SK-N-SH (cell line): ENCODE measurements at regions not wholly inside any gene's neighbourhood (a gene's known extent, or its start where the extent isn't known, plus 50 kb on each side); places are given as distances from the start of the nearest gene placed in this dataset.

ENCODE experiments used
- CTCF ChIA-PET: fragments of 300-600, 350-600 bp; formaldehyde crosslinking; extraction: SDS; loops from one replicate; lab custom pipeline; 2021; lab: Yijun Ruan, JAX
- POLR2A ChIA-PET: fragments of 350-600 bp; sonication (Branson Sonifier 250); formaldehyde crosslinking; extraction: SDS; loops from one replicate; lab custom pipeline; 2020; ENCODE audit warnings: antibody characterized with exemption, inconsistent platforms; lab: Yijun Ruan, JAX
- DNase-seq: peaks from one replicate; pipeline ENCODE4 v3.0.0; 2012
- H2AFZ ChIP-seq: fragments of 200-600 bp; sonication (generic); 2 replicates; pipeline ENCODE4 v1.8.1; 2016; ENCODE audit warnings: antibody characterized with exemption, mild to moderate bottlenecking, low read depth
- H3F3A ChIP-seq: fragments of 200-600 bp; sonication (generic); replicated peaks from 2 replicates; pipeline ENCODE3; 2016; ENCODE audit warnings: antibody characterized with exemption, mild to moderate bottlenecking; ENCODE audit not compliant: insufficient read depth
- H3K27ac ChIP-seq, 2 experiments: fragments of 200-500 bp in 1 of 2; fragments of 200-600 bp in 1 of 2; sonication (Bioruptor generic) in 1 of 2; sonication (generic), shearing (Covaris generic) in 1 of 2; 2 replicates each; pipeline versions ENCODE4 v1.5.1 to v1.6.1; 2014 to 2016; ENCODE audit warnings: low read depth in 2 of 2, inconsistent platforms in 1 of 2, low read length in 1 of 2, mild to moderate bottlenecking in 1 of 2, mixed read lengths in 1 of 2
- H3K27me3 ChIP-seq: fragments of 200-600 bp; sonication (generic), shearing (Covaris generic); 2 replicates; pipeline ENCODE4 v1.6.1; 2016; ENCODE audit warnings: mixed run types; ENCODE audit not compliant: insufficient read depth
- H3K36me3 ChIP-seq, 2 experiments: fragments of 200-500 bp in 1 of 2; fragments of 200-600 bp in 1 of 2; sonication (Bioruptor generic) in 1 of 2; sonication (generic) in 1 of 2; replicated peaks in 1 of 2; 2 replicates each; pipeline versions ENCODE3 to v1.5.1; 2014 to 2016; ENCODE audit warnings: low read length in 1 of 2, mild to moderate bottlenecking in 1 of 2; ENCODE audit not compliant: insufficient read depth in 2 of 2, control insufficient read depth in 1 of 2
- H3K4me1 ChIP-seq, 2 experiments: fragments of 200-500 bp in 1 of 2; fragments of 200-600 bp in 1 of 2; sonication (Bioruptor generic) in 1 of 2; sonication (generic), shearing (Covaris generic) in 1 of 2; 2 replicates each; pipeline versions ENCODE4 v1.5.1 to v1.6.1; 2014 to 2016; ENCODE audit warnings: low read depth in 1 of 2, low read length in 1 of 2, mixed run types in 1 of 2; ENCODE audit not compliant: insufficient read depth in 2 of 2, control insufficient read depth in 1 of 2
- H3K4me2 ChIP-seq: fragments of 200-600 bp; sonication (generic), shearing (Covaris generic); 2 replicates; pipeline ENCODE4 v1.6.1; 2017; ENCODE audit warnings: mixed run types
- H3K4me3 ChIP-seq, 2 experiments: fragments of 200-500 bp in 1 of 2; fragments of 200-600 bp in 1 of 2; sonication (Bioruptor generic) in 1 of 2; sonication (generic), shearing (Covaris generic) in 1 of 2; 2 replicates each; pipeline versions ENCODE4 v1.5.1 to v1.8.1; 2014 to 2016; ENCODE audit warnings: low read depth in 2 of 2, inconsistent platforms in 1 of 2, low read length in 1 of 2, mild to moderate bottlenecking in 1 of 2, mixed read lengths in 1 of 2, moderate library complexity in 1 of 2
- H3K79me2 ChIP-seq: fragments of 200-600 bp; sonication (generic); 2 replicates; pipeline ENCODE4 v1.8.1; 2017; ENCODE audit warnings: mild to moderate bottlenecking; ENCODE audit not compliant: insufficient read depth
- H3K9ac ChIP-seq: fragments of 200-600 bp; sonication (generic); 2 replicates; pipeline ENCODE4 v1.6.1; 2017; ENCODE audit warnings: mixed run types
- H3K9me2 ChIP-seq: fragments of 200-600 bp; sonication (generic); 2 replicates; pipeline ENCODE4 v1.6.1; 2017; ENCODE audit warnings: mixed run types
- H3K9me3 ChIP-seq: fragments of 200-600 bp; sonication (generic); 2 replicates; pipeline ENCODE4 v1.6.1; 2017; ENCODE audit warnings: mixed run types, mild to moderate bottlenecking, moderate library complexity
- H4K20me1 ChIP-seq: fragments of 200-600 bp; sonication (generic); 2 replicates; pipeline ENCODE4 v1.6.1; 2017; ENCODE audit warnings: mild to moderate bottlenecking, mixed run types; ENCODE audit not compliant: insufficient read depth
- ELF1 ChIP-seq: IDR thresholded peaks from 2 replicates; pipeline ENCODE4 v1.4.0; 2012
- EP300 ChIP-seq, 2 experiments: IDR thresholded peaks; 2 replicates each; pipeline versions ENCODE4 v1.4.0 to v1.6.1; 2012; ENCODE audit warnings: borderline replicate concordance in 1 of 2, low read depth in 1 of 2, low read length in 1 of 2
- GABPA ChIP-seq: IDR thresholded peaks from 2 replicates; pipeline ENCODE4 v1.4.0; 2012; ENCODE audit warnings: low read depth, mild to moderate bottlenecking
- GATA2 ChIP-seq: sonication (generic); formaldehyde crosslinking; IDR thresholded peaks from 2 replicates; pipeline ENCODE4 v1.5.0; 2020; ENCODE audit warnings: mild to moderate bottlenecking, missing genetic modification reagents
- IRF3 ChIP-seq: fragments of 150-350 bp; IDR thresholded peaks from 2 replicates; pipeline ENCODE4 v1.6.1; 2016; ENCODE audit warnings: mild to moderate bottlenecking, low read depth, low read length
- JUND ChIP-seq: IDR thresholded peaks from 2 replicates; pipeline ENCODE4 v1.4.0; 2012
- MAX ChIP-seq: IDR thresholded peaks from 2 replicates; pipeline ENCODE4 v1.4.0; 2012; ENCODE audit warnings: low read depth
- MXI1 ChIP-seq: IDR thresholded peaks from 2 replicates; pipeline ENCODE4 v1.6.1; 2012; ENCODE audit warnings: mild to moderate bottlenecking, low read depth, low read length, improper control_type of control experiment
- NFIC ChIP-seq: IDR thresholded peaks from 2 replicates; pipeline ENCODE4 v1.4.0; 2012; ENCODE audit warnings: borderline replicate concordance
- PBX3 ChIP-seq: IDR thresholded peaks from 2 replicates; pipeline ENCODE4; 2012
- RCOR1 ChIP-seq: fragments of 150-350 bp; IDR thresholded peaks from 2 replicates; pipeline ENCODE4 v1.6.1; 2017; ENCODE audit warnings: antibody characterized with exemption, low read length
- REST ChIP-seq: IDR thresholded peaks from 2 replicates; pipeline ENCODE4 v1.6.1; 2012; ENCODE audit warnings: mild to moderate bottlenecking, low read depth, low read length, moderate library complexity
- RFX5 ChIP-seq: IDR thresholded peaks from 2 replicates; pipeline ENCODE4 v1.6.1; 2012; ENCODE audit warnings: mild to moderate bottlenecking, improper control_type of control experiment, low read length
- SIN3A ChIP-seq: IDR thresholded peaks from 2 replicates; pipeline ENCODE4 v1.6.1; 2012; ENCODE audit warnings: low read depth, mild to moderate bottlenecking, low read length, moderate library complexity, borderline replicate concordance
- TCF12 ChIP-seq: IDR thresholded peaks from 2 replicates; pipeline ENCODE4 v1.4.0; 2012
- TEAD4 ChIP-seq: IDR thresholded peaks from 2 replicates; pipeline ENCODE4 v1.4.0; 2012; ENCODE audit warnings: mild to moderate bottlenecking, borderline replicate concordance; ENCODE audit not compliant: insufficient read depth
- USF1 ChIP-seq: IDR thresholded peaks from 2 replicates; pipeline ENCODE4 v1.4.0; 2012; ENCODE audit warnings: low read depth, borderline replicate concordance
- YY1 ChIP-seq: IDR thresholded peaks from 2 replicates; pipeline ENCODE4 v1.4.0; 2012; ENCODE audit warnings: low read depth, mild to moderate bottlenecking
- WGBS: methylation state at CpG from one replicate; pipeline ENCODE4 v1.1.6; 2017; ENCODE audit warnings: low lambda C conversion rate; 5-methylcytosine and 5-hydroxymethylcytosine counted together

GRCh38 chr5:9885164-9885563 lies 255.0 kb upstream of the TAS2R1 start:
- Histone ChIP-seq H3K27me3 (no peaks in the 10 kb centered on the region), H2AFZ (no peak overlapping the region), H3K9ac (no peak overlapping the region), H4K20me1 (no peaks in the 10 kb centered on the region), H3K4me3 (no peak overlapping the region), H3K36me3 (no peaks in the 10 kb centered on the region), H3K9me2 (no peaks in the 10 kb centered on the region), H3K9me3 (no peaks in the 10 kb centered on the region), H3K4me2 (no peak overlapping the region), H3F3A (no peaks in the 10 kb centered on the region), H3K79me2 (no peaks in the 10 kb centered on the region), H3K27ac (no peak overlapping the region), H3K4me1 (no peaks in the 10 kb centered on the region)
- TF ChIP-seq RFX5 (no peak), EP300 (IDR thresholded peaks at IDR 0.05; ENCODE audit: borderline replicate concordance in 1 of 2, low read depth in 1 of 2, low read length in 1 of 2) (no peak), MAX (no peak), YY1 (no peak)
- POLR2A ChIA-PET: no interaction called here
- DNase-seq: no peak
- CTCF ChIA-PET: interaction anchor here (0.8 to 1.0 kb wide), 3 partner anchors 14 to 260 kb away, joined by 3 read pairs; no protein-coding TSS in a partner anchor

- TF ChIP-seq TEAD4 (no peak), RCOR1 (no peak), USF1 (no peak), MXI1 (no peak), GABPA (no peak), NFIC (no peak), GATA2 (CRISPR knock-in tag) (no peak), SIN3A (no peak)
- TF ChIP-seq, all 33 proteins: peak for 0
- Histone ChIP-seq H3K4me3 (no peak overlapping the region), H3K4me1 (no peaks in the 10 kb centered on the region), H3F3A (no peaks in the 10 kb centered on the region), H3K79me2 (no peaks in the 10 kb centered on the region), H3K36me3 (no peaks in the 10 kb centered on the region), H3K9ac (no peak overlapping the region), H3K9me3 (no peaks in the 10 kb centered on the region), H3K9me2 (no peaks in the 10 kb centered on the region), H3K27me3 (no peaks in the 10 kb centered on the region; the same call in 1 of the 2 replicates), H2AFZ (no peak overlapping the region), H4K20me1 (no peaks in the 10 kb centered on the region), H3K4me2 (no peak overlapping the region), H3K27ac (no peak overlapping the region)
- WGBS: 32% methylated on average over 5 of the region's 5 CpGs
- ChIA-PET POLR2A (no interaction called here), CTCF (interaction anchor here (1.5 kb wide), 1 partner anchor 9 kb away, joined by 4 read pairs; no protein-coding TSS in a partner anchor)
- DNase-seq: no peak
These were observed 248.1 kb upstream of the TAS2R1 start for GRCh38 chr5:9878206-9878605.

GRCh38 chr5:9877488-9877887 lies 247.3 kb upstream of the TAS2R1 start:
- H3F3A ChIP-seq: no peaks in the 10 kb centered on the region
- no peak overlapping the region for H3K9ac ChIP-seq
- no peak overlapping the region for H2AFZ ChIP-seq
- ChIA-PET POLR2A (no interaction called here), CTCF (no interaction called here)
- no peaks in the 10 kb centered on the region for H3K4me1 ChIP-seq
- H3K9me2 ChIP-seq: no peaks in the 10 kb centered on the region
- no peaks in the 10 kb centered on the region for H4K20me1 ChIP-seq
- no peaks in the 10 kb centered on the region for H3K9me3 ChIP-seq
- H3K27ac ChIP-seq: no peak overlapping the region
- H3K27me3 ChIP-seq: no peaks in the 10 kb centered on the region; the same call in 1 of the 2 replicates
- H3K79me2 ChIP-seq: no peaks in the 10 kb centered on the region
- WGBS: 17% methylated on average over 4 of the region's 4 CpGs
- no peak for DNase-seq
- no peaks in the 10 kb centered on the region for H3K36me3 ChIP-seq
- no peak overlapping the region for H3K4me3 ChIP-seq
- no peak overlapping the region for H3K4me2 ChIP-seq
- no peak for TF ChIP-seq RCOR1
- no peak for TF ChIP-seq IRF3
- TF ChIP-seq RFX5: no peak
- no peak for TF ChIP-seq JUND
- no peak for TF ChIP-seq TCF12
- TF ChIP-seq PBX3: no peak
- TF ChIP-seq YY1: no peak
- TF ChIP-seq ELF1: no peak
- no peak for TF ChIP-seq REST
